CD4-positive, alpha-beta T cell treated with Interleukin-21 for 1 hour (primary cell): ENCODE measurements at regions not wholly inside any gene's neighbourhood (a gene's known extent, or its start where the extent isn't known, plus 50 kb on each side); places are given as distances from the start of the nearest gene placed in this dataset.
"Not testable (repeated sequence)": the region's sequence is repeated elsewhere in the genome, so short reads cannot be mapped to it uniquely, and the experiment has no call there.

ENCODE experiments used
- DNase-seq: peaks from one replicate; pipeline ENCODE4 v3.0.0-alpha.2; 2020

- DNase-seq: no peak
Observed at GRCh38 chr6:67986694-67987232, 648.3 kb upstream of the ADGRB3 start.

- DNase-seq: no peak
Observed at GRCh38 chr6:67976486-67976885, 658.6 kb upstream of the ADGRB3 start.

- DNase-seq: no peak
Observed at GRCh38 chr6:67974931-67975330, 660.2 kb upstream of the ADGRB3 start.

- DNase-seq: no peak
Observed at GRCh38 chr6:67971812-67972211, 663.3 kb upstream of the ADGRB3 start.

- no peak for DNase-seq
Observed at GRCh38 chr6:67966830-67967229, 668.3 kb upstream of the ADGRB3 start.

GRCh38 chr6:67956352-67956751 is 678.7 kb upstream of the ADGRB3 start:
- no peak for DNase-seq

GRCh38 chr6:67952948-67953347 is 682.1 kb upstream of the ADGRB3 start:
- DNase-seq: no peak

GRCh38 chr6:67952121-67952520 is 683.0 kb upstream of the ADGRB3 start:
- DNase-seq: no peak

- not testable (repeated sequence) for DNase-seq
Observed at GRCh38 chr6:67947762-67948161, 687.3 kb upstream of the ADGRB3 start.

- no peak for DNase-seq
Observed at GRCh38 chr6:67935976-67936477, 699.1 kb upstream of the ADGRB3 start.

GRCh38 chr6:67933278-67933677 is 701.8 kb upstream of the ADGRB3 start:
- DNase-seq: no peak

- not testable (repeated sequence) for DNase-seq
Observed at GRCh38 chr6:67922588-67922987, 712.5 kb upstream of the ADGRB3 start.

- DNase-seq: not testable (repeated sequence)
Observed at GRCh38 chr6:67920040-67920439, 715.0 kb upstream of the ADGRB3 start.

- DNase-seq: no peak
Observed at GRCh38 chr6:67916399-67916798, 718.7 kb upstream of the ADGRB3 start.

GRCh38 chr6:67914419-67914818 is 720.7 kb upstream of the ADGRB3 start:
- no peak for DNase-seq

GRCh38 chr6:67909354-67909753 is 725.7 kb upstream of the ADGRB3 start:
- DNase-seq: no peak

- no peak for DNase-seq
Observed at GRCh38 chr6:67908379-67908778, 726.7 kb upstream of the ADGRB3 start.

GRCh38 chr6:67904735-67905134 is 730.3 kb upstream of the ADGRB3 start:
- not testable (repeated sequence) for DNase-seq

- DNase-seq: no peak
Observed at GRCh38 chr6:67898875-67899274, 736.2 kb upstream of the ADGRB3 start.

GRCh38 chr6:67897998-67898607 is 737.0 kb upstream of the ADGRB3 start:
- DNase-seq: no peak

- DNase-seq: no peak
Observed at GRCh38 chr6:67896476-67896875, 738.6 kb upstream of the ADGRB3 start.

- no peak for DNase-seq
Observed at GRCh38 chr6:67889682-67889995, 745.4 kb upstream of the ADGRB3 start.

- DNase-seq: no peak
Observed at GRCh38 chr6:67888886-67889681, 746.0 kb upstream of the ADGRB3 start.

- no peak for DNase-seq
Observed at GRCh38 chr6:67888546-67888885, 746.6 kb upstream of the ADGRB3 start.
